ENCODE measurements at regions not wholly inside any gene's neighbourhood (a gene's known extent, or its start where the extent isn't known, plus 50 kb on each side); places are given as distances from the start of the nearest gene placed in this dataset.

DNA sequence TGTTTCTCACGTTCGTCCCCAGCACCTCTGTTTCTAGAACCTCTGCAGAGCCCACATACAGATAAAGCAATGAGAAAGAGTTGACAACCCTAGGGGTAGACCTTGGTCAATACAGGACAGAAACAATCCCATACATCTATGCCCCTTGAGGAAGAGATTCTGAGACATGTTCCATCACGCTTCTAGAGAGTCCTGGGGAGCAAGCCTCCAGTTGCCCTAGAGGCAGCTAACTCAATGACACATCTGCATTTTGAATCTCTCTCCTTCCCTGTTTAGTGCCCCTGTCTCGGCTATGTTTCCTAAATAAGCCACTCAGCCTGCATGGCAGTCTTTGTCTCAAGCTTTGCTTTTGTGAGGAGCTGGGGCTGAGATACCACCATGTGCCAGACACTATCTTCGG lies 435.3 kb downstream of the CD83 start:
- no peak for TF ChIP-seq EZH2 (IDR thresholded peaks at IDR 0.05; ENCODE audit: low read depth)
- TF ChIP-seq, protein P1, sequence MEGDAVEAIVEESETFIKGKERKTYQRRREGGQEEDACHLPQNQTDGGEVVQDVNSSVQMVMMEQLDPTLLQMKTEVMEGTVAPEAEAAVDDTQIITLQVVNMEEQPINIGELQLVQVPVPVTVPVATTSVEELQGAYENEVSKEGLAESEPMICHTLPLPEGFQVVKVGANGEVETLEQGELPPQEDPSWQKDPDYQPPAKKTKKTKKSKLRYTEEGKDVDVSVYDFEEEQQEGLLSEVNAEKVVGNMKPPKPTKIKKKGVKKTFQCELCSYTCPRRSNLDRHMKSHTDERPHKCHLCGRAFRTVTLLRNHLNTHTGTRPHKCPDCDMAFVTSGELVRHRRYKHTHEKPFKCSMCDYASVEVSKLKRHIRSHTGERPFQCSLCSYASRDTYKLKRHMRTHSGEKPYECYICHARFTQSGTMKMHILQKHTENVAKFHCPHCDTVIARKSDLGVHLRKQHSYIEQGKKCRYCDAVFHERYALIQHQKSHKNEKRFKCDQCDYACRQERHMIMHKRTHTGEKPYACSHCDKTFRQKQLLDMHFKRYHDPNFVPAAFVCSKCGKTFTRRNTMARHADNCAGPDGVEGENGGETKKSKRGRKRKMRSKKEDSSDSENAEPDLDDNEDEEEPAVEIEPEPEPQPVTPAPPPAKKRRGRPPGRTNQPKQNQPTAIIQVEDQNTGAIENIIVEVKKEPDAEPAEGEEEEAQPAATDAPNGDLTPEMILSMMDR (conservative IDR thresholded peaks at IDR 0.05): no peak
